Testis (tissue), 2 donors: ENCODE measurements at regions not wholly inside any gene's neighbourhood (a gene's known extent, or its start where the extent isn't known, plus 50 kb on each side); places are given as distances from the start of the nearest gene placed in this dataset.

ENCODE experiments used
- POLR2A ChIP-seq: fragments of 450-650 bp; IDR thresholded peaks from one replicate; pipeline ENCODE4 v1.6.1; 2017; ENCODE audit warnings: antibody characterized with exemption, mild to moderate bottlenecking, moderate library complexity
- TF ChIP-seq, protein P1 (sequence below), 3 experiments: fragments of 450-650 bp in 2 of 3; fragments of 200-600 bp in 1 of 3; sonication (generic) in 1 of 3; IDR thresholded peaks; one replicate each; pipeline ENCODE4 v1.5.1; 2016 to 2019; ENCODE audit warnings: antibody characterized with exemption in 3 of 3, mild to moderate bottlenecking in 2 of 3, moderate library complexity in 1 of 3

DNA sequence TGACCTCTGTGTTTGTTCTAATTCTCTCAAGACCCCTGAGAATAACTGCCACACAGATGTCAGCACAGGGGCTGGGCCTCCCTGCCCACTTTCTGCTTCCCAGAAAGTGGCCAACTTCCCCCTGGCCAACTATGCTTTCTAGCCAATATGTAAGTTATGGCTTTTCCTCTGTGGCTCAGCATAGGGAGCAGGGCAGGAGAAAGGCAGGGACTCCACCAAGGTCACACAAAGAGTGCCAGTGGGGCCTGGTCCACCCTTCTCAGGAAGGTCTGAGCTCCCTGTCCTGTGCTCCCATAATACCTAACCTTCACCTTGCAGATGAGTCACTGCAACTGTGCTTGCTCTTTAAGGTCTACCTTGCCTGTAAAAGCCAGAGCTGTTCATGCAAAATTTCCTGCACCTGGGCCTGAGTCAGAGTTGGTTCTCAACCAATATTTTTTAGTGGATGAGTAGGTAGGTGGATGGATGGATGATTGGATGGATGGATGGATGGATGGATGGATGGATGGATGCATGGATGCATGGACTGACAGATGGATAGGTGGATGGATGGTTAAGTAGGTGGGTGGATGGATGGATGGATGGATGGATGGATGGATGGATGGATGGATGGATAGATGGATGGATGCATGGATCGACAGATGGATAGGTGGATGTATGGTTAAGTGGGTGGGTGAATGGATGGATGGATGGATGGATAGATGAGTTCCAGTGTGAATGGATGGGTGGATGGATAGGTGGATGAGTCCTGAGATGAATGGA lies 64.2 kb downstream of the DIO3 start:
- TF ChIP-seq POLR2A, result no peak
- TF ChIP-seq, protein P1, sequence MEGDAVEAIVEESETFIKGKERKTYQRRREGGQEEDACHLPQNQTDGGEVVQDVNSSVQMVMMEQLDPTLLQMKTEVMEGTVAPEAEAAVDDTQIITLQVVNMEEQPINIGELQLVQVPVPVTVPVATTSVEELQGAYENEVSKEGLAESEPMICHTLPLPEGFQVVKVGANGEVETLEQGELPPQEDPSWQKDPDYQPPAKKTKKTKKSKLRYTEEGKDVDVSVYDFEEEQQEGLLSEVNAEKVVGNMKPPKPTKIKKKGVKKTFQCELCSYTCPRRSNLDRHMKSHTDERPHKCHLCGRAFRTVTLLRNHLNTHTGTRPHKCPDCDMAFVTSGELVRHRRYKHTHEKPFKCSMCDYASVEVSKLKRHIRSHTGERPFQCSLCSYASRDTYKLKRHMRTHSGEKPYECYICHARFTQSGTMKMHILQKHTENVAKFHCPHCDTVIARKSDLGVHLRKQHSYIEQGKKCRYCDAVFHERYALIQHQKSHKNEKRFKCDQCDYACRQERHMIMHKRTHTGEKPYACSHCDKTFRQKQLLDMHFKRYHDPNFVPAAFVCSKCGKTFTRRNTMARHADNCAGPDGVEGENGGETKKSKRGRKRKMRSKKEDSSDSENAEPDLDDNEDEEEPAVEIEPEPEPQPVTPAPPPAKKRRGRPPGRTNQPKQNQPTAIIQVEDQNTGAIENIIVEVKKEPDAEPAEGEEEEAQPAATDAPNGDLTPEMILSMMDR (IDR thresholded peaks at IDR 0.05), result no peak
